Astrocyte of the cerebellum (primary cell): ENCODE measurements at regions not wholly inside any gene's neighbourhood (a gene's known extent, or its start where the extent isn't known, plus 50 kb on each side); places are given as distances from the start of the nearest gene placed in this dataset.
"Not testable (repeated sequence)": the region's sequence is repeated elsewhere in the genome, so short reads cannot be mapped to it uniquely, and the experiment has no call there.

ENCODE experiments used
- DNase-seq: peaks from one replicate; pipeline ENCODE4 v3.0.0-alpha.2; 2011; ENCODE audit warnings: low read depth
- H3K4me3 ChIP-seq: 2 replicates; pipeline ENCODE4 v1.5.1; 2011; ENCODE audit warnings: mild to moderate bottlenecking, low read depth, low read length, moderate library complexity
- CTCF ChIP-seq: IDR thresholded peaks from 2 replicates; pipeline ENCODE4 v1.5.1; 2012; ENCODE audit warnings: low read length, low read depth, moderate library complexity, mild to moderate bottlenecking; ENCODE audit errors: missing control alignments
- in situ Hi-C: cut with HindIII; loops from 2 replicates; pipeline ENCODE4 v1.10.0; 2017; ENCODE audit warnings: low sequenced_read_pairs

GRCh38 chr11:134987822-134988221 is 575.8 kb upstream of the B3GAT1 start:
- in situ Hi-C loops: no loop called here
- H3K4me3 ChIP-seq: no peak overlapping the region
- TF ChIP-seq CTCF: no peak
- DNase-seq: no peak

- no peak overlapping the region for H3K4me3 ChIP-seq
- DNase-seq: no peak
- TF ChIP-seq CTCF: no peak
- in situ Hi-C loops: no loop called here
Measured at GRCh38 chr11:134987223-134987768, 575.3 kb upstream of the B3GAT1 start.

- H3K4me3 ChIP-seq: no peak overlapping the region
- in situ Hi-C loops: no loop called here
- DNase-seq: no peak
- no peak for TF ChIP-seq CTCF
Measured at GRCh38 chr11:134984421-134984820, 572.4 kb upstream of the B3GAT1 start.

- H3K4me3 ChIP-seq, DNase-seq, in situ Hi-C loops: not testable (repeated sequence)
Measured at GRCh38 chr11:134982432-134982831, 570.4 kb upstream of the B3GAT1 start.

- no peak for DNase-seq
- H3K4me3 ChIP-seq: no peak overlapping the region
- no peak for TF ChIP-seq CTCF
- in situ Hi-C loops: no loop called here
Measured at GRCh38 chr11:134981835-134982234, 569.8 kb upstream of the B3GAT1 start.

GRCh38 chr11:134980819-134981710 is 569.0 kb upstream of the B3GAT1 start:
- H3K4me3 ChIP-seq: no peak overlapping the region
- in situ Hi-C loops: no loop called here
- TF ChIP-seq CTCF: no peak
- DNase-seq: no peak

GRCh38 chr11:134979089-134979457 is 567.0 kb upstream of the B3GAT1 start:
- in situ Hi-C loops, H3K4me3 ChIP-seq, DNase-seq: not testable (repeated sequence)
